Sigmoid colon (tissue), 3 donors: ENCODE measurements at regions not wholly inside any gene's neighbourhood (a gene's known extent, or its start where the extent isn't known, plus 50 kb on each side); places are given as distances from the start of the nearest gene placed in this dataset.

ENCODE experiments used
- POLR2A ChIP-seq, 2 donors: fragments of 450-650 bp; IDR thresholded peaks; one replicate each; pipeline ENCODE4 v1.6.1; 2016; ENCODE audit warnings: antibody characterized with exemption in 2 of 2, mild to moderate bottlenecking in 2 of 2, moderate library complexity in 2 of 2
- TF ChIP-seq, protein P1 (sequence below), 4 experiments: fragments of 450-650 bp in 3 of 4; fragments of 200-600 bp in 1 of 4; IDR thresholded peaks; one replicate each; pipeline ENCODE4 v1.5.1; 2016 to 2019; ENCODE audit warnings: antibody characterized with exemption in 4 of 4, mild to moderate bottlenecking in 3 of 4, moderate library complexity in 2 of 4

DNA sequence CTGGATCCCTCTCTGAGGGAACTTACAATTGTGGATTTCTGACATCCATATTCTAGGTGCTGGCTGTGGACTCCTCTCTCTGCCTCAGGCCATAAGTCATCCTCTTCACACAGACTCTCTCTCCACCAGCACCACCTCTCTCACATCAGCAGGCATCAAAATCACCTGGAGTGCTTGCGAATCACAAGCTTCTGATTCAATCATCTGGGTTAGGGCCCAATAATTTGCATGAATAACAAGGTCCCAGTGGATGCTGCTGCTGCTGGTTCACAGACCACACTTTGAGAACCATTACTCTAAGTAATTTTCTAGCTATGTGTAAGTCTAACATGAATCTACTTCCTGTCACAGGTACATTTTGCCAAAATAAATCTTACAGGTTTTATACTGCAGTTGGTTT, 214.9 kb downstream of the DSEL start:
- TF ChIP-seq POLR2A (IDR thresholded peaks at IDR 0.05): no peak
- TF ChIP-seq, protein P1, sequence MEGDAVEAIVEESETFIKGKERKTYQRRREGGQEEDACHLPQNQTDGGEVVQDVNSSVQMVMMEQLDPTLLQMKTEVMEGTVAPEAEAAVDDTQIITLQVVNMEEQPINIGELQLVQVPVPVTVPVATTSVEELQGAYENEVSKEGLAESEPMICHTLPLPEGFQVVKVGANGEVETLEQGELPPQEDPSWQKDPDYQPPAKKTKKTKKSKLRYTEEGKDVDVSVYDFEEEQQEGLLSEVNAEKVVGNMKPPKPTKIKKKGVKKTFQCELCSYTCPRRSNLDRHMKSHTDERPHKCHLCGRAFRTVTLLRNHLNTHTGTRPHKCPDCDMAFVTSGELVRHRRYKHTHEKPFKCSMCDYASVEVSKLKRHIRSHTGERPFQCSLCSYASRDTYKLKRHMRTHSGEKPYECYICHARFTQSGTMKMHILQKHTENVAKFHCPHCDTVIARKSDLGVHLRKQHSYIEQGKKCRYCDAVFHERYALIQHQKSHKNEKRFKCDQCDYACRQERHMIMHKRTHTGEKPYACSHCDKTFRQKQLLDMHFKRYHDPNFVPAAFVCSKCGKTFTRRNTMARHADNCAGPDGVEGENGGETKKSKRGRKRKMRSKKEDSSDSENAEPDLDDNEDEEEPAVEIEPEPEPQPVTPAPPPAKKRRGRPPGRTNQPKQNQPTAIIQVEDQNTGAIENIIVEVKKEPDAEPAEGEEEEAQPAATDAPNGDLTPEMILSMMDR (IDR thresholded peaks at IDR 0.05): no peak
